IPS-18c (cell line): ENCODE measurements at regions not wholly inside any gene's neighbourhood (a gene's known extent, or its start where the extent isn't known, plus 50 kb on each side); places are given as distances from the start of the nearest gene placed in this dataset.

Experiments used
- H3K4me3 ChIP-seq: 2 replicates; pipeline ENCODE4 v1.7.0; 2013; ENCODE audit warnings: low read depth, mild to moderate bottlenecking, low read length, moderate library complexity; ENCODE audit not compliant: insufficient read depth
- H3K9me3 ChIP-seq: one replicate; pipeline ENCODE4 v1.6.1; 2013; ENCODE audit warnings: mild to moderate bottlenecking, low read length, moderate library complexity; ENCODE audit not compliant: control insufficient read depth, insufficient read depth

DNA sequence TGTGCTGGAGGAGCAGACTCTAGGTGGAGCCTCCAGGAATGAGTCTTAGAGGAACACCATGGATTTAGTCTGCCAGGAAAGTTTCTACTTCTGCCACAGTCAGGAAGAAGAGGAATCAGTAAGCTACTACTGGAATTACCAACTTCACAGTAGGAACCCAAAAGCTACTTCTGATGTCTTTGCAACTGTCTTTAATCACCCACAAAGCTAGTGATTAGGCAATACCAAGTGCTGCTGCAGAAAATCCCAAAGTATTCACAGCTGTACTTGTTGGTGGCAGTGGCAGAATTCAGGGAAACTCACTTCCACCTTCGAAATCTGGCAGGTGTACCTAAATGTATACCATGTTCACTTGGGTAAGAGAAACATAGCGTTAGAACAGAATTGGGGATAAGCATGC lies 264.5 kb upstream of the SORL1-AS1 start:
- no peak overlapping the region for H3K4me3 ChIP-seq

GRCh38 chr11:121716060-121716459 lies 263.3 kb upstream of the SORL1-AS1 start:
- Histone ChIP-seq H3K4me3 (no peak overlapping the region), H3K9me3 (peaks cover 5% of the 10 kb centered on the region)

More for the DNA sequence above, 264.5 kb upstream of the SORL1-AS1 start:
- peaks cover 5% of the 10 kb centered on the region for H3K9me3 ChIP-seq

DNA sequence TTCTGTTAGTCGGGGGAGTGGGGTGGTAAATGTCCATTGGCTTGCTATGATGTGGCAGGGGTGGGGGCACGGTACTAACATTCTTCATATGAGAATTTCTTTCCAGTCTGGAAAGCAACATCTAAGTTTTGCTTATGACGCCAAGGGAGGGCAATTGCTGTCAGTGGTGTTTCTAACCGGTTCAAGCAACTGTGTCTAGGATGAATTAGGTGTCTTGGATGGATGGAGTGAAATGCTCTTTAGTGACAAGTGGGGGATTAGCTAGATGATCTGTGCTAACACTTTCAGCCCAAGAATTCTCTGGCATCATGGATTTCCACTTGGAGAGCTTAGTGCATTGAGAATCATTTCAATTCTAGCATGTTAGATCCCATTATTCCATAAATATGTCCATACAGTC lies 262.6 kb upstream of the SORL1-AS1 start:
- Histone ChIP-seq H3K9me3 (peaks cover 5% of the 10 kb centered on the region), H3K4me3 (no peak overlapping the region)

- peaks cover 5% of the 10 kb centered on the region for H3K9me3 ChIP-seq
- no peak overlapping the region for H3K4me3 ChIP-seq
Measured at GRCh38 chr11:121714351-121714750, 261.6 kb upstream of the SORL1-AS1 start.

- peaks cover 5% of the 10 kb centered on the region for H3K9me3 ChIP-seq
- no peak overlapping the region for H3K4me3 ChIP-seq
Measured at GRCh38 chr11:121711939-121712338, 259.2 kb upstream of the SORL1-AS1 start.

DNA sequence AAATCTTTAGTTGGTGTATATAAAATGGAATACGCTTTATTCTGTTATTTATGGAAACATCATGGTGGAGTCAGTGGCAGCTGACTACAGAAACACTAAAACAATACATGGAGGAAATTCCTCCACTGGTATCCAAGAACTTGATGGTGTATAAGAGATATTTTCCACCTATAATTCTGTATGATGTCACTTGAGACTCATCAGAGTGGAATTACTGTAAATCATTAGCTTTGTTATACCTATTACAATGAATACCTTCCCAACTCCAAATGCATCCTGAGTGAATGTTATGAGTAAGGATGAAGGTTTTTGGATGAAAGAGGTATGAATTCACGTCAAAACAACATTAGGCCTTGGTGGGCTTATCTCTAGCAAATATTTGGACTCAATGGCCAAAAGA lies 258.5 kb upstream of the SORL1-AS1 start:
- H3K4me3 ChIP-seq = no peak overlapping the region
- peaks cover 5% of the 10 kb centered on the region for H3K9me3 ChIP-seq

DNA sequence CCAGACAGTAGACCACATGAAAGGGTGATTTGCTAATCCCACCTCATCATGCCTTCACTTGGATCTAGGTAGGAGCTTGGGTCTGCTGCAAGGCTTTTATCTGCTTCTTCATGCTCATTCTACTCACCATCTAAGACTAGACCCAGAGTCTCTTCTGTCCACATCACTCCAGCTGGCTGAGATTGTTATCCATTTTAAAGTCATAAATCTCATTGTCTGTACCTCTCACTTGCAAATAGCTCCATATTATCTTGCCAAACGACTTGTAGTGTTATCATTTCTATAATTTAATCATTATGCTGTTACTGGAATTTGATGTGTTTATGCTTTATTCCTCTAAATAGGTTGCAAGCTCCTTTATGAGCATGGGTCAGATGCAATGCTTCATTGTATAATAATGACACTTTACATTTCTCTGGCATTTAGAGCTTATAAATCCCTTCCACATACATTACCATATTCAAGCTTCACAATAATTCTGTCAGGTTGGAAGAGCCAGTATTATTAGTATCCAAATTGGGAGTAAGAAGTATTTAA lies 254.2 kb upstream of the SORL1-AS1 start:
- Histone ChIP-seq H3K9me3 (no peaks in the 10 kb centered on the region), H3K4me3 (no peak overlapping the region)

DNA sequence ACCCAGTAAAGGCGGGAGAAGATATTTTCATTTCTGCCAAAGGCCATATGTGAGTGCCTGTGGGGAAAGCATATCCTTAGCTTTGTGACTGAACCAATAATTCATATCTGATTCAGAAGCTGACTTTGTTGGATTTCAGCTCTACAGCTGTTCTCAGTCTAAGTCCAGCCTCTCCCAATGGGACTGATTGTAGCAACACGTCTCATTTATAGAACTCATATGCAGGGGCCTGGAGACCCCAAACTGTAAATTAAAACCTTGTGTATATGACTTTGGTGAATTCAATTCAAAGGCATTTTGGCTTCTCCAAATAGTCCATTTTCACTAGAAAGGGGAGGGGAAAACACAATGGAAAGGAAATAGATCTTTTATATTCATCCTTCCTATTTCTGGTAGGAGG lies 250.4 kb upstream of the SORL1-AS1 start:
- Histone ChIP-seq H3K4me3 (no peak overlapping the region), H3K9me3 (no peaks in the 10 kb centered on the region)

- no peak overlapping the region for H3K4me3 ChIP-seq
Measured at GRCh38 chr11:121700968-121701367, 248.2 kb upstream of the SORL1-AS1 start.

GRCh38 chr11:121699801-121700200 lies 247.0 kb upstream of the SORL1-AS1 start:
- Histone ChIP-seq H3K4me3 (no peak overlapping the region), H3K9me3 (no peaks in the 10 kb centered on the region)

More at GRCh38 chr11:121700968-121701367, 248.2 kb upstream of the SORL1-AS1 start:
- no peaks in the 10 kb centered on the region for H3K9me3 ChIP-seq

DNA sequence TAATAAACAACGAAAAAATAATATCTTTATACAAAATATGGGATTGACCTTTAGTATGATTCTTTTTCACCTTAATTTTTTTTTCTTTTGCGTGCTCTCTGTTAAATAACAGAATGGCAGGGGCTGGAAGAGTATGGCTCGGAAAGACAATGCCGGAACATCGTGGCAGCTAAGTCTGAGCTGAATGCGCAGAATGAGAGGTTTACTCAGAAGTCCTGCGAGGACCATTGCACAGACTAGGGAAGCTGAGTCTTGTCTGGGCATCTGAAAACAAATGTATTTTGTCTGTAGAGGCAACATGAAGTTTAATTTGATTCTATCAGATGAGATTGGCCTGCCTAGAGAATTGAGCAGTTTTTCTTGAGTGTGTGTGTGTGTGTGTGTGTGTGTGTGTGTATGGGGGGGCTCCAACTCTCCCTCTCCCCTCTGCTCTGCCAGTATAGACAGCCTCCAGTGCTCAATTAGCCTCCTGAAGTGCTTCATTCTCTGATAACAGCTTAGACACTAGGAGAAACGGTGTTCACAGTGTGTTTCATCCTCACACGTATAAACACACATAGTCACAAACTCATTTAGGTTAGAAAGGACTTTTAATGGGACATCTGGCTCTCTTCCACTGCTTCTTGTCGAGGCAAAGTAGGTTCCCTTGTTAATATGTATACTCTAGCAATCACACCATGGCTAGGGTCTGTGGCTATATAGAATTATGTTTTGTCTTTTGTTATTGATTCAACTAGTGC lies 244.3 kb upstream of the SORL1-AS1 start:
- Histone ChIP-seq H3K4me3 (no peak overlapping the region), H3K9me3 (no peaks in the 10 kb centered on the region)

GRCh38 chr11:121696177-121696871 lies 243.6 kb upstream of the SORL1-AS1 start:
- Histone ChIP-seq H3K9me3 (no peaks in the 10 kb centered on the region), H3K4me3 (no peak overlapping the region)

GRCh38 chr11:121692236-121692635 lies 239.5 kb upstream of the SORL1-AS1 start:
- H3K9me3 ChIP-seq = no peaks in the 10 kb centered on the region

GRCh38 chr11:121688860-121689614 lies 236.3 kb upstream of the SORL1-AS1 start:
- no peak overlapping the region for H3K4me3 ChIP-seq

More at GRCh38 chr11:121692236-121692635, 239.5 kb upstream of the SORL1-AS1 start:
- H3K4me3 ChIP-seq = no peak overlapping the region

DNA sequence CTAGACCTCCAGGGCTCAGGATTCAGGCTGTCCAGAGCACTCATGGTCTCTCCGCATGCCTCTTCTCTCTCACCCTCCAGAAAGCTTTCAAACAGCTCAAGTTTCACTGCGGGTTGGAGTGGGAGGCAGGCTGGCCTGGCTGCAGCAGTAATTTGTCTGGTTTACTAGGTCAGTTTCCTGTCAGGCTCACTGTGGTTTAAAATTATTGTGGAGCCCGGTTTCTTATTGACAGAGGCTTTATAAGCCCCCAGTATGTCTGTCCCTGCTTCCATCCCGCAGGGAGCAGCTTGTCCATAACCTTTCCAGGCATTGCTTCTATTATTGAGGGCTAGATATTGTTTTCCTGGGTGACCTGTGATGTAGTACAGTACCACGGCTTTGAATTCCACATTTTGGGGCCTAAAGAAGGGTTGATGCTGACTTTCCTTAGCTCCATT lies 235.3 kb upstream of the SORL1-AS1 start:
- no peaks in the 10 kb centered on the region for H3K9me3 ChIP-seq
- no peak overlapping the region for H3K4me3 ChIP-seq

More at GRCh38 chr11:121688860-121689614, 236.3 kb upstream of the SORL1-AS1 start:
- no peaks in the 10 kb centered on the region for H3K9me3 ChIP-seq

DNA sequence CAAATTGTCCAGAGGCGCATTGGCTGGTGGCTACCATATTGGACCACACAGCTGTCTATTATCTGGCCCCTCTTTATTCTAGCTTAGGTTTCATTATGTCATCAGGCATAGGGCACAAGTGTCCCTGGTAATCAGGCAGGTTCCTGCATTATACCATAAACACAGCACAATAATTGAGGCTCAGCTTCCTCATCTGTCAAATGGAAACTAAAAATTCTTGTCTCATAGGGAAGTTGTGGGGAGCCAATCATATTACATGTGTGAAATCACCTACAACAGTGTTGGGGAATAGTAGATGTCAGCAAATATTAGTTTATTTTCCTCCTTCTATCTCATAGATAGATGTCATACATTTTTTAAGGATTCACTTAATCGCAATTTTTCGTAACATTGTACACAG lies 231.0 kb upstream of the SORL1-AS1 start:
- Histone ChIP-seq H3K4me3 (no peak overlapping the region), H3K9me3 (no peaks in the 10 kb centered on the region)
